CD4-positive, alpha-beta T cell treated with Interferon gamma for 1 hour (primary cell): ENCODE measurements at regions not wholly inside any gene's neighbourhood (a gene's known extent, or its start where the extent isn't known, plus 50 kb on each side); places are given as distances from the start of the nearest gene placed in this dataset.

ENCODE experiments used
- DNase-seq: peaks from one replicate; pipeline ENCODE4 v3.0.0-alpha.2; 2020

GRCh38 chr12:85352016-85352415 is 72.0 kb downstream of the ALX1 start:
- no peak for DNase-seq

- no peak for DNase-seq
Observed at GRCh38 chr12:85356596-85357385, 76.8 kb downstream of the ALX1 start.

GRCh38 chr12:85357609-85358008 is 77.6 kb downstream of the ALX1 start:
- no peak for DNase-seq

GRCh38 chr12:85358715-85359114 is 78.7 kb downstream of the ALX1 start:
- DNase-seq = no peak

GRCh38 chr12:85363382-85364190 is 83.6 kb downstream of the ALX1 start:
- no peak for DNase-seq

GRCh38 chr12:85367936-85368335 is 87.9 kb downstream of the ALX1 start:
- DNase-seq = no peak

GRCh38 chr12:85369365-85370154 is 89.5 kb downstream of the ALX1 start:
- DNase-seq = no peak

- no peak for DNase-seq
Observed at GRCh38 chr12:85373045-85373444, 93.0 kb downstream of the ALX1 start.

GRCh38 chr12:85374981-85375380 is 95.0 kb downstream of the ALX1 start:
- no peak for DNase-seq

- DNase-seq = no peak
Observed at GRCh38 chr12:85385406-85385805, 105.4 kb downstream of the ALX1 start.

- no peak for DNase-seq
Observed at GRCh38 chr12:85390266-85390665, 110.2 kb downstream of the ALX1 start.

GRCh38 chr12:85392508-85392907 is 112.5 kb downstream of the ALX1 start:
- no peak for DNase-seq

- DNase-seq = no peak
Observed at GRCh38 chr12:85393606-85394005, 113.6 kb downstream of the ALX1 start.

- no peak for DNase-seq
Observed at GRCh38 chr12:85394065-85394464, 114.0 kb downstream of the ALX1 start.

GRCh38 chr12:85394809-85395208 is 114.8 kb downstream of the ALX1 start:
- no peak for DNase-seq

- DNase-seq = no peak
Observed at GRCh38 chr12:85405262-85405661, 125.2 kb downstream of the ALX1 start.

GRCh38 chr12:85405781-85406522 is 125.9 kb downstream of the ALX1 start:
- DNase-seq = no peak

- DNase-seq = no peak
Observed at GRCh38 chr12:85413266-85413665, 133.2 kb downstream of the ALX1 start.

- no peak for DNase-seq
Observed at GRCh38 chr12:85422762-85423161, 142.7 kb downstream of the ALX1 start.

- no peak for DNase-seq
Observed at GRCh38 chr12:85423947-85424346, 143.9 kb downstream of the ALX1 start.

GRCh38 chr12:85424581-85425348 is 144.7 kb downstream of the ALX1 start:
- DNase-seq = no peak

GRCh38 chr12:85425349-85425612 is 145.3 kb downstream of the ALX1 start:
- DNase-seq = no peak
